HG03066 (cell line): ENCODE measurements at regions not wholly inside any gene's neighbourhood (a gene's known extent, or its start where the extent isn't known, plus 50 kb on each side); places are given as distances from the start of the nearest gene placed in this dataset.
"Not testable (repeated sequence)": the region's sequence is repeated elsewhere in the genome, so short reads cannot be mapped to it uniquely, and the experiment has no call there.

ENCODE experiments used
- ATAC-seq: cut with Tn5 transposase; IDR thresholded peaks from one replicate; pipeline ENCODE4 v1.9.1; 2021; ENCODE audit warnings: low read depth; ENCODE audit not compliant: unreplicated experiment

DNA sequence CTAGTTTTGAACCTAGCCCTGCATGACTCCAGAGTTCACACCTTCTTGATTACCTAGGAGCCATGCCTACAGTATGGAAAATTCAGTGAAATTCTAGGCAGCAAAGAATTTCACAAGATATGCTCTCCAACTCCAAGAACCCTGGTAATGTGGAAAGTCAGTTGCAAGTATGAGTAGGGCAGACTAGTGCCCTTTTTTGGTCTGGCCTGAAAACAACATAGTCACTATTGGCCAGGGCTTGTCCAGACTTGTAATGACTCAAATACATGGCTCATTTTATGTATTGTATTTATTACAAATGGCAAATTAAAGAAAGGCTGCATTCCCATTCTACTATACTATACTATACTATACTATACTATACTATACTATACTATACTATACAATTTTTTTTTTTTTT, 160.4 kb downstream of the ESM1 start:
- no peak for ATAC-seq

DNA sequence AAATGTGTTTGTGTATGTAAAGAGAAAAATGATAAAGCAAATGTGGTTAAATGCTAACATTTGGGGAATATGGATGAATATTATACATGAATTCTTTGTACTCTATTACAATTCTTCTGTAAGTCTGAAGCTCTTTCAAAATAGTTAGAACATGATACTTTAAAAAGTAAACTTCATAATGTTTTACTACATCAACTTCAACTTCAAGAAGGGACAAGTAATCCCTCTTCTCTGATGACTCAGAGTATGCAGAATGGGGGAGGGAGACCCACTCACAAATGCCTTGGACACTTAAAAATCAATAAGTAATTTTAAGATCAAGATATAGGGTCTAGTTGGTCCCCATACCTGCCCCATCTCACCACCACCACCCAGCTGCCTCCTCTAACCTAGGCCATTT, 162.4 kb downstream of the ESM1 start:
- no peak for ATAC-seq

DNA sequence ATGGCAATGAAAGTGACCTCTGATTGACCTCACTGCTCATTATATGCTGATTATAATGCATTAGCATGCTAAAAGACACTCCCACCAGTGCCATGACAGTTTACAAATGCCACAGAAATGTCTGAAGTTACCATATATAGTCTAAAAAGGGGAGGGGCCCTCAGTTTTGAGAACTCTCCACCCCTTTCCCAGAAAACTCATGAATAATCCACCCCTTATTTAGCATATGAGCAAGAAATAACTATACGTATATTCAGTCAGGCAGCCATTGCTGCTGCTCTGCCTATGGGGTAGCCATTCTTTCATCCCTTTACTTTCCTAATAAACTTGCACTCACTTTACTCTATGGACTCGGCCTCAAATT, 163.1 kb downstream of the ESM1 start:
- no peak for ATAC-seq

DNA sequence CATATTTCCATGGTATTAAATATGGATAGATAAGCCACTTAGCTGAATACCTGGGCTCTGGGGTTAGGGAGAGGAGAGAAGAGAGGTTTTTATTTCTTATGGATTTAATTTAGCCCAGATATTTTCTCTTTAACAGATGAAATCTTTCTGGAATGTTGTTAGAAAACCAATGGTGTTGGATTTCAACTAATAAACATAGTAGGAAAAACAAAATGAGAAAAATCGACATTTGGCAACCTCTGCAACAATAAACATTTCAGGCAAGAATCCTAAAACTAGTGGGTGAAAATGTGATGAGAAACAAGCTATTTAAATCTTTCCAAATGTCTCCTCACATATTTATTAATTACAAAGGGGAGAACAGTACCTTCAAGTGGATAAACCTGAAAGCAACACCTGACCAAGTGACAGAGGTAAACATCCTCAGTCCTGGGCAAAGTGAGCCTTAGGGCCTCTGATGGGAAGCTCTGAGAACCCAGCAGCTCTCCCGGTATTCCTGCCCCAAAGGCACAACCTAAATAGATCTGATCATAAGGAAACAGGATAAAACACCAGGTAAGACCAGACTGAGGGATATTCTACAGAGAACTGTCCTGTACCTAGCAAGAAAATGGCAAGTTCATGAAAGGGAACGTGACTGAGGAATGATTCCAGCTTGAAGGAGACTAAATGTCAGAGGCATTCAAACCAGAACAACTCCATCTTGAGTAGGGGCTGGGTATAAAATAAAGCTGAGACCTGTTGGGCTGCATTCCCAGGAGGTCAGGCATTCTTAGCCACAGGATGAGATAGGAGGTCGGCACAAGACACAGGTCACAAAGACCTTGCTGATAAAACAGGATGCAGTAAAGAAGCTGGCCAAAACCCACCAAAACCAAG, 163.7 kb downstream of the ESM1 start:
- no peak for ATAC-seq

DNA sequence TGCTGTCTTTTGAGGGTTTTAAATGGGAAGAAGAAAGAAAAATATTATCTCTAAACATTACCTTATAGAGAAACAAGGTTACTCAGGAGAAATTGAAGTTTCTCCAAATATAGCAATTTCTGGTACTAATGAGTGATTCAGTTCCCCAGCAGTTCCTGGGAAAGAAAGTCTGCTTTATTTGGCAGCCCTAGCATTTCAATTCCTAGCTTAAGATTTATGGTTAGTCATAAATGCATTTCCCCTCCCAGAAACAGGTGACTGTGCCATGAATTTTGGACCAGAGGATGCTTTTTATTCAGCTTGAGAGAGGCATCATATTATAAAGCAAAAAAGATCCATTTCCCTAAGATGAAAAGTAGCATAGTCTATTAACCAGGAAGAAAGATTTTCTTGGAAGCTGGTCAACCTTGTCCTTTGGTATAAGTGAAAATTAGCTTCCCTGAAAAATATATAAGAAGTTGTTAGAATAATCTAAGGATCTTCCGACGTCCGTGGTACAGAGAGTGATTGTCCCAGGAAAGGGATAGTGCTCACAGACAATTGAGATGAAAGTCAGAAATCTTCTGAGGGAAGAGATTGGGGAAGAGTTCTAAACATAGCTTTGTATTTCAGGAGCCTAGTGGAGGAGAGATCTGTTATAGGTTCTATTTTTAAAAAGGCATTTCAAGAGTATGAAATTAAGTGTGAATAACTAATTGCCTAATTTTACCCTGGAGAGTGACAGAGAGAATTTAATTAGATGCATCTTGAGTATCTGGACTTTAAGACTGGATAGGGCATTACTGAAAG, 164.9 kb downstream of the ESM1 start:
- no peak for ATAC-seq

DNA sequence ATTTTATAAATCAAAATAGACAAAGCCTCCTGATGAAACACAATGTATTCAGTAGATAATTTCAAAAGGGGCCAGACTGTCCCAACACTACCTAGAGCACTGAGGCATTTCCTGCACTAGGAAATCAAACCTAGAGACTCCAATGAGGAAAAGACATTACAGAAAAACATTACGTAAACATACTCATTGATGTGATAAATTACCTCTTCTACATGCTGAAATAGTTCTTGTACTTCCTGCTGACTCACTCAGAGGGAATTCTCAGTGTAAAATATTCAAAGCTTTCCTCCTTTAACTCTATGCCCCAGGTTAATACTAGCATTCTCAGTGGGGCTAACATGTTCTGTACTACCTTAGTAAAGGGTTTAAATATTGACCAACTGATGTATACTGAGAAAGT, 178.0 kb downstream of the ESM1 start:
- ATAC-seq = no peak

DNA sequence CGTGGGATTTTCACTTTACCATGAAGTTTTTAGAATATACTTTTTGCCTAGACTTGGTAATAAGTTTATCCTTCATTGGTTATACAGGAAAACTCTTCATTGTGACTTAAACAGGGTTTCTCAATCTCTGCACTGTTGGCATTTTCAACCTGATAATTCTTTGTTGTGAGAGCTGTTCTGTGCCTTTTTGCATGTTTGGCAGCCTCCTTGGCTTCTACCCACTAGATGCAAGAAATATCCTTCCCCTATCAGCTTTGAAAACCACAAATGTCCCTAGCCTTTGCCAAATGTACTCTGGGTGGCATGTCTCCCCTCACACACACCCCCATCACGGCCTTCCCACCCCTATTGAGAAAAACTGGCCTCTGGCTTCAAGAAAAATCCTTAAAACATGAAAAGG, 180.9 kb downstream of the ESM1 start:
- ATAC-seq = no peak

DNA sequence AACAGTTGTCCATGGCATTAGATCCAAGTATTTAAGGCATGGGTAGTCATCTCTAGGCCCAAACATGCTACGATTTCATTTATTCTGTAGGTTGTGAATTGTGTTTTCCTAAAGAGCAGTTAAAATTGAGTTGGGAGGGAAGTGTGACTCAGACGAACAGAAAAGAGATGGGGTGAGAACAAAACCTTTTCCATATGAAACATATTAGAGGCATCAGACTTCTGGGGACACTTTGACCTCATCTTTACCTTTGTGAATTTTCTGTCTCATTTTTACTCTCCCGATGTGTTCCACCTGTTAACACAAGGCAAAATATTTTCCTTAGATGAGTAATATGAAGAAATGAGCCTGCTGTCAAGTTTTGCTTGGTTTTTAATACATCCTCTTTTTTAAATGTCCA, 181.3 kb downstream of the ESM1 start:
- ATAC-seq = no peak

DNA sequence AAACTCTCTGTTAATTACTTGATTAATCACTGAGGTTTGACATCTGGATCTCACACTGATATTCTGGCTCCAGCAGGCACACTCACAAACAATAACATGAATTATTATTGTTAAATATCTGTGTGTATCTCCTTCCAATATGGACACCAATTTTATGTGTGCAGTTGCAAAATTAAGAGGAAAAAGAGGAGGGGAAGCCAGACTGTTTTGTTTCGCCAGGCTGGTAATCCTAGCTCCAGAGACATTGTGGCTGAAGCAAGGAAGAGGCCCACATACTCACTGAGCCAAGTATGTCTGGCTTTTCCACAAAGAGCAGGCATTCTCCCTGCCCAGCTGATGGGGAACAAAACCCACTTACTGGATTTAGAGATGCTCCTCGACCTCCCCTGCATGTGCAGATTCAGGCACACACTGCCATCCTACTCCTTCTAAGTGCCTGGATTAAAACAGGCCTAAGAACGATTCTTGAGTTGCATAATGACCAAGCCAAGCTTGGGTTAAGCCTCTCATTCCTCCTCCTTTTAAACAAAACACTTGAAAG, 181.9 kb downstream of the ESM1 start:
- no peak for ATAC-seq

DNA sequence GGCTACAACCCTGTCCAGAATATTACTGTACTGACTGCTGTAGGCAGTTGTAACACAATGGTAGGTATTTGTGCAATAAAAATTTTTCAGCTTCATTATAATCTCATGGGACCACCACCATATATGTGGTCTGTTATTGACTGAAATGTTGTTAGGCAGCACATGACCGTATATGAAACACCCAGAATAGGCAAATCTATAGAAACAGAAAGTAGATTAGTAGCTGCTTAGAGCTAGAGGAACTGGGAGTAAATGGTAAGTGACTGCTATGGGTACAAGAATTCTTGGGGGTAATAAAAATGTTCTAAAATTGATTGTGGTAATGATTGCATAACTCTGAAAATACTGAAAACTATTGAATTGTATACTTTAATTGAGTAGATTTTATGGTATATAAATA, 185.7 kb downstream of the ESM1 start:
- ATAC-seq = peak; percentile 83

DNA sequence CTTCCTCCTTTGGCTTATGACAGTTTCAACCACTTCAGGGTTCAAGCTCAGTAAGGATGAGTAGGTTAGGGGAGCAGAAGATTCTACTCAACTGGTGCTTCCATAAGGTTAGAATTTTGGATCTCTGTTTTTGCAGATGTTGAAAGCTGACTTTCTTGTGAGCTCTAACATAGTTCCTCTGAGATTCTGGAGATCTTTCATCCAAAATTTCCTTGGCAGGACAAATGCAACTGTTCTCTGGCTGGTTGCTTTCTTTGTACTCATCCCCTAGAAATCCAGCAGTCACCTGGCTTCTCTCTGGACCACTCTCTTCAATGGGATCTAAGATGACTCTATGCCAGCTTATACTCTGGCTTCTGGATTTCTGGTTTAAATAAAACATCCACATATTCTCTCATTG, 189.6 kb downstream of the ESM1 start:
- no peak for ATAC-seq

DNA sequence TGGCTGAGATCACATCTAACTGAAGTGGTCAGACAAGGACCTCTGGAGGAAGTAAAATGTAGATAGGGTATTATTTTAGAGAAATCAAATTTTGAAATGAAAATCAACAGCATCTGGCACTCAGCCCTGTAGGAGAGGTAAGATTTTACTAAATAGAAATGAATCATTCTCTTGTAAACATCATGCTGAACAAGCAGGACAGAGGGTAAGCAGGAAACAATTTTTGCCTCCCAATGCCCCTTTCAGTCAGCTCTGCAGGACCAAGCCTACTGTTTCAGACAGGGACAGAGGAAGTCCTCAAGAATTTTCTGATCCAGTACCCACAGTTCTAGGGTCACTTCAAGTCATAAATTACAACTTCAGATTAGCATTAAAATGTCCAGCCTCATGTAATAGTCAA, 190.1 kb downstream of the ESM1 start:
- no peak for ATAC-seq

DNA sequence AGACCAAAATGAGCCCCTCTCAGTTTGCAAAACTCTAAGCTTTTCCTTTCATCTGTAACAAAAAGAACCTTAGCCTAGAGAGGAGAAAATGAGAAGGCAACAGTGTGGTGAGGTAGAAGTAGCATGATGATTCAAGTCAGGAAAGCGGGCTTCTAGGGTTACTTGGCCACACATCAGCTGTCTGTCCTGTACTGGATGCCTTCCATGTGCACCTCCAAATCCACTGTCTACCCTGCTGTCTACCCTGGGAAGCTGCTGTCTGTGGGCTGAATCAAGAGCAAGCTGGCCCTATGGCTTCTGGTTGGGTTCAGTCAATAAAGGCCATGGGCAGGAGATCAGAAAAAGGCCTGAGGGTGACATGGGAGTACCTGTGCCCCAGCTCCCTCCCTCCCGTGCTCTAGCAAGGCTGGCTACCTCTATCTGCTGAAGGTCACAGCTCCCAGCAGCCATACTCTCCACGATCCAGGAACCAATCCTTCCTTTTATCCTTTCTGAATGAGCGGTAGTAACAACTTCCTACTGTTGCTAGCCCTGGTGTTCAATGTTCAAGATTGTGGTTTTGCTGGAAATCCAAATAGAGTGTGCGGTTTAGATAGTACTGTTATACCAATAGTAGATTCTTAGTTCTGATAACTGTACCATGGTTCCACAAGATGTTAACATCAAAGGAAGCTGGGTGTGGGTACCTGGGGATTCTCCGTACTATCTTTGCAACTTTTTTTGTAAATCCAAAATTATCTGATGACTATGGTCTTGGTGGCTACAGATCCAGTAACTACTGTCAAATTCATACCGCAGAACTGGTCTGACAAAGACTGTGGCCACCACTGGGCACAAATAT, 191.0 kb downstream of the ESM1 start:
- ATAC-seq = no peak

DNA sequence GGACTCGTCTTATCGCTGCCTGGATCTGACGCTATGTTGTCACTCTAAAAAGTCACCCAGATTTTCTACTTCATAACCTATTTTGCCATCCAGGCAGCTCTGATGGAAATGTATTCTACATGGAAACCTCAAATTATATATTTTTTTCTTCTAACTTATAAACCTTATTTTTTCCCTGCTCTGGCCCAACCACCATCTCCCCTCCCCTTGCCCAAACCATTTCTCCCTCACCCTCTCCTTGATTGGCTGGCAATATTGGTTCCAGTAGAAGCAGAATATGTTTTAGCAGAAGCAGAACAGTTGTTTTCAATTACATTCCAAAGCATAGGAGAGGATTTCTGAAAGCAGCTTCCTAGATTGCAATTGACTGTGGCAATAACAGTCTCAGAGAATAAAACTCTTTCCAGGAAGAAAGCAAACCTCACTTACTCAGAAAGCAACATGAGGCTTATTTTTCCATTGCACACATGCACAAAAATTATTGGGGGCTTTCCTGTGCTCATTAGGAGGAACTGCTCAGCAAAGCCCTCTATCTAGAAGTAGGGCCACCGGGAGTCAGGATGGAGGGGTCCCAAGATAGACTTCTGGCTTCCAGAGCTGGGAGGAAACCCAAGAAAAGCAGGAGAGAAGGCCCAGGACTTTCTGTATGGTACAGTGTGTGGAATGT, 191.8 kb downstream of the ESM1 start:
- ATAC-seq = no peak

DNA sequence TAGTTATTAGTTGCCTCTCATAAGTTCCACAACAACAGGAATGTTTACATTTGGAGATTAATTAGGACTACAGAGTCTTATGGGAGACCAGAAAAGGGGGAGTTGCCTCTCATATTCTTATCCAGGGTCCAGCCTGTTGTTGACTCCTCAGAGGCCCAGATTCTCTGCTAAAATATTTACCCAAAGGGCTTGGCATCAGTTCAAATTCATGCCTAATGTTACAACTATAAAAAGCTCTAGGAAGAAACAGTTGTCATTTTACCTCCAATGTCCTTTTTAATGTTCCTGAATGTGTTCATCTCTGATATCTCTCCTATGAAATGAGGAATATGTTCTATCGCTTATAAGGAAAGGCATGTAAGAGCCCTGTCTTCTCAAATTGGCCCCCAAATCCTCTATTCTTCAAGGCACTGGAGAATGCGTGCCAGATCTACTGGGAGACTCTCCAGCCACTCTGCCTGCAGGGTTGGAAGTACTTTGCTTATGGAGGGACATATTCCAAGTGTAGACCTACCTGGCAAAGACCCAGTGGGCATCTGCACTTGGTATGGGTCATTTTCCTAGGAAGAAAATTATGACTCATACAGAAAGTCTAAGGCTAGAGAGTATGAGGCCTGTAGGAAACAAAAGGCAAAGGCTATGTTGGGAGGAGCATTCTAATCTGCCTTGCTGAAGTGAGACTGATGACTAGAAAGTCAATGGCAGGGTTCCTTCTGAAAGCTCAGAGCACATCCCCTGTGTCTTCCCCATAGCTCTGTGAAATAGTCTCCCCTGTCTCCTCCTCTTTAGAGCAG, 192.6 kb downstream of the ESM1 start:
- no peak for ATAC-seq

DNA sequence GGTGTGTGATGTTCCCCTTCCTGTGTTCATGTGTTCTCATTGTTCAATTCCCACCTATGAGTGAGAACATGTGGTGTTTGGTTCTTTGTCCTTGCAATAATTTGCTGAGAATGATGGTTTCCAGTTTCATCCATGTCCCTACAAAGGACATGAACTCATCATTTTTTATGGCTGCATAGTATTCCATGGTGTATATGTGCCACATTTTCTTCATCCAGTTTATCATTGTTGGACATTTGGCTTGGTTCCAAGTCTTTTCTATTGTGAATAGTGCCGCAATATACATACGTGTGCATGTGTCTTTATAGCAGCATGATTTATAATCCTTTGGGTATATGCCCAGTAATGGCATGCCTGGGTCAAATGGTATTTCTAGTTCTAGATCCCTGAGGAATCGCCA, 197.5 kb downstream of the ESM1 start:
- not testable (repeated sequence) for ATAC-seq

DNA sequence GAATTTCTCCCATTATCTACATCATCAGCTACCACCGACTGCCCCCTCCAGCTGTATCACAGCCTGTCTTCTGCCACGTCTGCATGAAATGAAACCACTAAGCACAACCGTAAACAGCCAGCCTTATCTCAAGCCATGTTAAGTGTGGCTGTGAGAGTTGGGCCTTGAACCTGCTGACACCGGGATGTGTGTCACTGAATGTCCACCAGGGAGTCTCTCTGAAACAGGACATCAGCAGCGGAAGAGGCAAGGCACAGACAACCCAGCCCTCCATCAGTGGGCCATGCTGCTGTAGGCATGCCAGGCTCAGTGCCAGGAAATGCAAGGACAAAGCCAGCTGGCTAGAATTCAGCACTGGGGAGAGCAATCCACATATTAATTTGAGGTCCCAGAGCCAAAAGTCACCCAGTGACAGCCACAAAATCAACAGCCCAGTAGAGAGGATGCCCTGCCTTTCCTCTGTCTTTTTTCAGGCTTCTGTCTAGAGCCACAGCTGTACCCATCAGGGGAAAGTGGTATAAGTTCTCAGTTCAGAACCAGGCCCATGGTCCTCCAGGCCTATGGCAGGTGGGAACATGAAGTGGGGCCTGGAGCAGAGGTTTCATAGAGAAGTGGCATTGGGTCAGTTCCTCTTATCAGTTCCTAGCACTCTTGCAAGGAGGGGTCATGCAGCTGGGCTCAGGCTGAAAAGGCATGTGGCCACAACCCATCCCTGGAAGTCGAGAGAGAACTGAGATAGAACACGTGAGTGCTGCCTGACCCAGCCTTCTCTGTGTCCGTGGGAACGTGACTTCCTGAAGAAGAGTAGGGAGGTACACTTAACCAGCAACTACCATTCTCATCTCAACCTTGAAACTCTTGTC, 199.4 kb downstream of the ESM1 start:
- peak; percentile 90 for ATAC-seq

DNA sequence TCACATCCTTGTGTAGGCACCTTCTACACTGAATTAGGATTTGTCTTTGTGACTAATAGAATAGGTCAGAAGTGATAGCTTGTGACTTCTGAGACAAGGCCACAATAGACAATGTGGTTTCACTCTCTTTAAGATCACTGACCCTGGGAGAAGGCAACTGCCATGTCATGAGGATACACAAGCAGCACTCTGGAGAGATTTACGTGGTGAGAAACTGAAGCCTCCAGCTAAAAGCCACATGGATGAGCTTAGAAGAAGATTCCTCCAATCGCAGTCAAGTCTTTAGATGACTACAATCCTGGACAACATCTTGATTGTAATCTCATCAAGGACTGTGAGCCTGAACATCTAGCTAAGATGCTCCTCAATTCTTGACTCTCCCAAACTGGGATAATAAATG, 206.6 kb downstream of the ESM1 start:
- no peak for ATAC-seq

DNA sequence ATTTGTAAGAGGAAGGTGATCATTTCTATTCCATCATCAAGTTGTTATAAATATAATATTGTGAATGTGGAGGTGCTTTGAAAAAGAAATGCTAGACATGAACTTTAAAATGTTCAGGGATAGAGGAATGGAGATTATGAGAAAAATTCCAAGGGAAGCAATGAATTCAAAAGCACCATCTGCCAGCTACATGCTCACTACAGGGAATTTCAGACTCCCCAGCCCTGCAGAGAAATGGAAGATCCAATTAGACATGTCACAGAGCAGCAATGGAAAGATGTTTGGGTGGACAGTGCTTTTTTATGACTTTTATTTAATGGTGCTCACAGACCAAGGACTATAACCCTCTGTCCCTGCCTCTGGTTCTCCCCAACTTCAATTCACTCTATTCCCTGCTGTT, 209.7 kb downstream of the ESM1 start:
- ATAC-seq = no peak
